Kidney (tissue), 13 donors: ENCODE measurements at regions not wholly inside any gene's neighbourhood (a gene's known extent, or its start where the extent isn't known, plus 50 kb on each side); places are given as distances from the start of the nearest gene placed in this dataset.

Source experiments
- DNase-seq, 5 donors: peaks; one replicate each; pipeline ENCODE4 v3.0.0-alpha.2; 2013 to 2020
- FAIRE-seq: peaks from 2 replicates; lab custom pipeline; 2012; peaks lifted over from hg19 to GRCh38; lab: Jason Lieb, UNC
- H3K27ac ChIP-seq, 2 donors: one replicate each; pipeline ENCODE4 v1.7.0; 2013; ENCODE audit warnings: low read depth in 2 of 2, low read length in 2 of 2, inconsistent platforms in 1 of 2
- H3K27me3 ChIP-seq: one replicate; pipeline ENCODE4 v1.7.1; 2013; ENCODE audit warnings: low read length, inconsistent platforms; ENCODE audit not compliant: control insufficient read depth, insufficient read depth
- H3K36me3 ChIP-seq, 3 donors: one replicate each; pipeline versions ENCODE4 v1.7.0 to v1.7.1; 2013; ENCODE audit warnings: low read length in 3 of 3, control low read depth in 1 of 3, inconsistent platforms in 1 of 3; ENCODE audit not compliant: insufficient read depth in 3 of 3, control insufficient read depth in 2 of 3
- H3K4me1 ChIP-seq, 3 donors: one replicate each; pipeline versions ENCODE4 v1.7.0 to v1.7.1; 2013; ENCODE audit warnings: low read length in 3 of 3, inconsistent platforms in 1 of 3, low read depth in 1 of 3; ENCODE audit not compliant: control insufficient read depth in 2 of 3, insufficient read depth in 2 of 3
- H3K4me3 ChIP-seq, 3 donors: one replicate each; pipeline versions ENCODE4 v1.7.0 to v1.8.1; 2013; ENCODE audit warnings: low read length in 3 of 3, control low read depth in 1 of 3, inconsistent platforms in 1 of 3
- H3K9ac ChIP-seq, 3 donors: one replicate each; pipeline versions ENCODE4 v1.7.0 to v1.7.1; 2013; ENCODE audit warnings: low read length in 3 of 3, control low read depth in 1 of 3, inconsistent platforms in 1 of 3
- H3K9me3 ChIP-seq, 3 donors: one replicate each; pipeline versions ENCODE4 v1.7.0 to v1.7.1; 2013; ENCODE audit warnings: low read length in 3 of 3, control low read depth in 1 of 3, inconsistent platforms in 1 of 3; ENCODE audit not compliant: control insufficient read depth in 2 of 3, insufficient read depth in 1 of 3
- CTCF ChIP-seq: IDR thresholded peaks from 3 replicates; pipeline ENCODE4 v1.5.1; 2012; ENCODE audit warnings: mild to moderate bottlenecking, moderate library complexity, borderline replicate concordance; ENCODE audit not compliant: insufficient read depth; ENCODE audit errors: extremely low read depth
- intact Hi-C: fragments of 100-400 bp; cut with DNase I; formaldehyde crosslinking; loops from one replicate; pipeline ENCODE4 v1.11.1; 2022
- donor health status: control.
- donor health status: control.
- donor health status: control.
- donor health status: control.
- donor health status: control.
- donor health status: DM: yes; HTN: yes; CAD: no.
- donor health status: Normal renal cell carcinoma (clear cell type).

- Histone ChIP-seq H3K9ac (no peak overlapping the region), H3K9me3 (peaks cover 0 to 7% (median 0%) of the 10 kb centered on the region in 3 donors), H3K4me3 (no peak overlapping the region), H3K4me1 (no peaks in the 10 kb centered on the region), H3K36me3 (no peaks in the 10 kb centered on the region), H3K27me3 (no peaks in the 10 kb centered on the region), H3K27ac (no peak overlapping the region)
- intact Hi-C loops, result no loop called here
- no peak for FAIRE-seq
- no peak for DNase-seq
- TF ChIP-seq CTCF, result no peak
Observed at GRCh38 chr12:90287585-90287984, 578.9 kb upstream of the ATP2B1 start.

GRCh38 chr12:90281154-90281868 lies 572.7 kb upstream of the ATP2B1 start:
- Histone ChIP-seq H3K4me3 (no peak overlapping the region), H3K27ac (no peak overlapping the region), H3K36me3 (no peaks in the 10 kb centered on the region), H3K4me1 (no peaks in the 10 kb centered on the region), H3K9me3 (peaks cover 0 to 2% (median 0%) of the 10 kb centered on the region in 3 donors), H3K9ac (no peak overlapping the region), H3K27me3 (no peaks in the 10 kb centered on the region)
- TF ChIP-seq CTCF, result no peak
- intact Hi-C loops, result no loop called here
- FAIRE-seq (no peak), DNase-seq (no peak)

- TF ChIP-seq CTCF, result no peak
- H3K36me3 ChIP-seq, result no peaks in the 10 kb centered on the region
Observed at GRCh38 chr12:90280564-90281058, 572.0 kb upstream of the ATP2B1 start.

More at GRCh38 chr12:90280564-90281058, 572.0 kb upstream of the ATP2B1 start:
- Histone ChIP-seq H3K4me1 (no peaks in the 10 kb centered on the region), H3K9me3 (peaks cover 0 to 2% (median 0%) of the 10 kb centered on the region in 3 donors), H3K4me3 (no peak overlapping the region), H3K27me3 (no peaks in the 10 kb centered on the region), H3K9ac (no peak overlapping the region), H3K27ac (no peak overlapping the region)
- intact Hi-C loops, result no loop called here
- no peak for DNase-seq
- no peak for FAIRE-seq
